Cardiac muscle cell (in vitro differentiated cells and primary cell): ENCODE measurements at regions not wholly inside any gene's neighbourhood (a gene's known extent, or its start where the extent isn't known, plus 50 kb on each side); places are given as distances from the start of the nearest gene placed in this dataset.

Source experiments
- DNase-seq, 2 donors: peaks; one replicate each; pipeline versions ENCODE4 v3.0.0 to v3.0.0-alpha.2; 2010 to 2017; ENCODE audit warnings: low read depth in 1 of 2, low spot score in 1 of 2
- H3K27ac ChIP-seq: fragments of 200-600 bp; sonication (generic); 2 replicates; pipeline ENCODE4 v1.5.1; 2016
- H3K27me3 ChIP-seq: fragments of 200-600 bp; sonication (generic); 2 replicates; pipeline ENCODE4 v1.6.0; 2016; ENCODE audit warnings: control low read depth
- H3K36me3 ChIP-seq: fragments of 200-600 bp; sonication (generic); 2 replicates; pipeline ENCODE4 v1.5.1; 2016; ENCODE audit warnings: control low read depth
- H3K4me1 ChIP-seq: fragments of 200-600 bp; sonication (generic); 2 replicates; pipeline ENCODE4 v1.8.1; 2017; ENCODE audit warnings: low read depth, mild to moderate bottlenecking, mixed run types
- H3K4me3 ChIP-seq: fragments of 200-600 bp; sonication (generic); 2 replicates; pipeline ENCODE4 v1.5.1; 2016; ENCODE audit warnings: mild to moderate bottlenecking
- H3K9me3 ChIP-seq: fragments of 200-600 bp; sonication (generic); 2 replicates; pipeline ENCODE4 v1.5.1; 2017; ENCODE audit warnings: low read depth, mild to moderate bottlenecking, control low read depth
- TF ChIP-seq, protein P1 (sequence below): IDR thresholded peaks from 2 replicates; pipeline ENCODE4 v1.5.1; 2012; ENCODE audit warnings: low read depth, mild to moderate bottlenecking, low read length

DNA sequence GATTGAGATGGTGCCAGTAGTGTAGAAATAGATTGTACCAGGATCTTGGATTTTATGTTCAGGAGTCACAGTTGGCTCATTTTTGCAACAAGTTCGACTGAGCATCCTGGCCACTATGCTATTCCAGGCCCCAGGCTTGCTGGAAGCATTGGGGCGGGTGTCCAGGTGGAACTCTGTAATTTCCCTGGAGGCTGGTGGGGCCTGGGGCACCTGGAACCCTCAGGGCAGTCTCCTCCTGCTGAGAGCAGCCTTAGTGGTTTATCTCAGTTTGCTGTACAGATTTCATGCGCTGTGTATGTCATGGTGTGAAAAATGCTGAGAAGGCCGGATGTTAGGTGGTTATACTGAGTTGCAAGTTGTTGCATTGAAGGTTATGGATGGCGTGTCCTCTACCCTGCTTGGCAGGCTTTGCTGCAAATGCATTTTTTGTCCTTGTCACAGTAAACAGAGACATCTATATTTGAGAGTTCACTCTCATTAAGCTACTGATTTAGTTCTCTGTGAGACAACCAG is 135.1 kb upstream of the MYLIP start:
- TF ChIP-seq, protein P1, sequence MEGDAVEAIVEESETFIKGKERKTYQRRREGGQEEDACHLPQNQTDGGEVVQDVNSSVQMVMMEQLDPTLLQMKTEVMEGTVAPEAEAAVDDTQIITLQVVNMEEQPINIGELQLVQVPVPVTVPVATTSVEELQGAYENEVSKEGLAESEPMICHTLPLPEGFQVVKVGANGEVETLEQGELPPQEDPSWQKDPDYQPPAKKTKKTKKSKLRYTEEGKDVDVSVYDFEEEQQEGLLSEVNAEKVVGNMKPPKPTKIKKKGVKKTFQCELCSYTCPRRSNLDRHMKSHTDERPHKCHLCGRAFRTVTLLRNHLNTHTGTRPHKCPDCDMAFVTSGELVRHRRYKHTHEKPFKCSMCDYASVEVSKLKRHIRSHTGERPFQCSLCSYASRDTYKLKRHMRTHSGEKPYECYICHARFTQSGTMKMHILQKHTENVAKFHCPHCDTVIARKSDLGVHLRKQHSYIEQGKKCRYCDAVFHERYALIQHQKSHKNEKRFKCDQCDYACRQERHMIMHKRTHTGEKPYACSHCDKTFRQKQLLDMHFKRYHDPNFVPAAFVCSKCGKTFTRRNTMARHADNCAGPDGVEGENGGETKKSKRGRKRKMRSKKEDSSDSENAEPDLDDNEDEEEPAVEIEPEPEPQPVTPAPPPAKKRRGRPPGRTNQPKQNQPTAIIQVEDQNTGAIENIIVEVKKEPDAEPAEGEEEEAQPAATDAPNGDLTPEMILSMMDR: no peak
- no peaks in the 10 kb centered on the region for H3K36me3 ChIP-seq
- no peaks in the 10 kb centered on the region for H3K9me3 ChIP-seq
- H3K4me3 ChIP-seq: no peak overlapping the region
- DNase-seq: no peak
- H3K4me1 ChIP-seq: peaks cover 39% of the 10 kb centered on the region
- H3K27me3 ChIP-seq: no peaks in the 10 kb centered on the region
- H3K27ac ChIP-seq: no peak overlapping the region

DNA sequence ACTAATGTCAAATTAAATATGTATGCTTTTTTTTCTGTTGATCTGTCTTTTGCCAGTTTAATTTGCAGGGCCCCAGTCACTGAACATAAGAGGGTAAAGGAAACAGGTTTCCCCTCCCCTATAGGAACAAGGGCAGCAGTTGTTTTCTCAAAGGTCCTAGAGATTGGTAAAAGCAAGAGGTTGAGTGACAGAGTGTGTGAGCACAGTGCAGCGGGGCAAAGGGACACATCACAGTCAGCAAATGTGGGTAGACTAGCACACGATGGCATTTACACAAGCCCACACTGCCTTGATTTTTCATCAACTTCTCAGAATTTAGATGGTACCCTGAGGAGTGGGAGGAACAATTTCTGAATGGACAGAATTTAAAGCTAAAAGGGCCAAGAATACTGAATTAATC is 138.7 kb upstream of the MYLIP start:
- DNase-seq: no peak
- H3K9me3 ChIP-seq: no peaks in the 10 kb centered on the region
- H3K36me3 ChIP-seq: no peaks in the 10 kb centered on the region
- TF ChIP-seq, protein P1: no peak
- no peaks in the 10 kb centered on the region for H3K27me3 ChIP-seq
- H3K4me1 ChIP-seq: peaks cover 27% of the 10 kb centered on the region
- H3K4me3 ChIP-seq: no peak overlapping the region
- no peak overlapping the region for H3K27ac ChIP-seq

DNA sequence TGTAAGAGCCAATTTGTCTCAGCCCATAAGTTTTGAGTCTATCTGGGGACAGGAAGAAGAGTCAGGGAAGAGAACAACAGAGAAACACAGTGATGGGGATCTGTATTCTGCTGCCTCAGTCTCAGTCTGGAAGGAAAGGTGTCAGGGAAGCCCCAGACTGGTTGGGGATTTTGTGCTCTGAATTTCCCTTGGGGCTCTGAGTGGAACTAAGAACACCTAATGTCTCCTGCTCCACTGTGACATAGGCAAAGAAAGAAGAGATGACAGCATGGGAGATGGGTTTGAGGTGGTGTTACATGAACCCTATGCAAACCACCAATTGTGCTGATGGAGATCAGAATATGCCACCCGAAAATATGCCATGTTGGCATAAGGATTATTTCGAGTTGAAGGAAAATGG is 139.5 kb upstream of the MYLIP start:
- DNase-seq: no peak
- Histone ChIP-seq H3K36me3 (no peaks in the 10 kb centered on the region), H3K27ac (no peak overlapping the region), H3K4me3 (no peak overlapping the region), H3K27me3 (no peaks in the 10 kb centered on the region), H3K9me3 (no peaks in the 10 kb centered on the region), H3K4me1 (peaks cover 22% of the 10 kb centered on the region)
- TF ChIP-seq, protein P1: no peak

DNA sequence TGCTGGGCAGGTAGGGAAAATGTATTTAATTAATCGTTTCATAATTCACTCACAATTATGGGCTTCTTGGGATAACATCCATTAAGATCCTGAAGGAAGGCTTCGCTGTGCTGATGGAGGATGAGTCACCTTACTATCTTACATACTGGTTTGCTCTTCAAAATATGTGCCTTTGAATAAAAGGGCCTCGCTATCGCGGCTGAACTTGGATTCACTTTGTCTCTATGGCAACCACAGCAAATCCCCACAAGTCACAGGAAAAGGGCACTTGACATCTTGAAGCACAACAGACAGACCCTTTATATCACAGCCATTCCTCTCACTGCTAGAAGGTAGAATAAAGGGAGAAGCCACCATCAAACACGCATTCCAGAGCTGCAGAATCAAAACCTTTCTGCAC is 141.3 kb upstream of the MYLIP start:
- TF ChIP-seq, protein P1: no peak

DNA sequence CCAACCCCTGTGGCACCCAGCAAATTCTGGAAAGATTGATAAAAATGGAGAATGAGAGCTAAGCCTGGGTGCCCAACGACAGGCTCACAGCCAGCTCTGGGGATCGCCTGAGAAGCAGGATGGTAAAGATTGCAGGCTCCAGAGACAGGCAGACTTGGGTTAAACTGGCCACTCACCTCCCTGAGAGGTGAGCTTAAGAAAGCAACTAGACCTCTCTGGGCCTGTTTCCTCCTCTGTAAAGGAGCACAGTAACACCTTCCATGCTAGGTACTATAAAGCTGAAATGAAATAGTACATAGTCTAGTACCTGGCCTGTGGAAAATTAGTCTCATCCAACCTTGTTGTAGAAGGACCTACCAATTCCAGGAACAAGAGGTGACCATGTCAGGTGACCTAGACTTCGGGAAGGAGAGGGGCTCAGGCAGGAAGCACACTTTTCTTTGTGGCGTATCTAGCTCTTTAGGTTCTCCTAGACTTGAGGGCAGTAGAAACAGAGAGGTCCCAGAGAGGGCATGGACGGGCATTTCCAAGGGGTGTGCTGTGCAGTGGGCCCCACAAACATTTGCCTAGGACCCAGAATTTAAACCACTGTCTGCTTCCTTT is 142.8 kb upstream of the MYLIP start:
- TF ChIP-seq, protein P1: no peak
- Histone ChIP-seq H3K4me1 (peaks cover 9% of the 10 kb centered on the region), H3K4me3 (no peak overlapping the region), H3K9me3 (no peaks in the 10 kb centered on the region), H3K27me3 (no peaks in the 10 kb centered on the region), H3K36me3 (no peaks in the 10 kb centered on the region), H3K27ac (no peak overlapping the region)
- DNase-seq: no peak

More for the DNA sequence above, 141.3 kb upstream of the MYLIP start:
- Histone ChIP-seq H3K36me3 (no peaks in the 10 kb centered on the region), H3K27ac (peak overlapping the region; percentile 31), H3K4me3 (no peak overlapping the region), H3K4me1 (peaks cover 17% of the 10 kb centered on the region), H3K27me3 (no peaks in the 10 kb centered on the region), H3K9me3 (no peaks in the 10 kb centered on the region)
- DNase-seq: peak; percentile 72 to 82
